Upper lobe of right lung (tissue), 1 donor: ENCODE measurements at regions not wholly inside any gene's neighbourhood (a gene's known extent, or its start where the extent isn't known, plus 50 kb on each side); places are given as distances from the start of the nearest gene placed in this dataset.

Source experiments
- ATAC-seq: fragments of 200-7000 bp; cut with Tn5 transposase; one replicate; pipeline ENCODE4 v1.9.1; 2020; ENCODE audit warnings: mild to moderate bottlenecking, moderate library complexity
- DNase-seq: peaks from one replicate; pipeline ENCODE4 v3.0.0-alpha.2; 2020
- H3K27ac ChIP-seq: fragments of 200-600 bp; one replicate; pipeline ENCODE4 v1.8.0; 2022
- H3K27me3 ChIP-seq: fragments of 200-600 bp; one replicate; pipeline ENCODE4 v1.8.0; 2022; ENCODE audit warnings: mild to moderate bottlenecking
- H3K36me3 ChIP-seq: fragments of 200-600 bp; one replicate; pipeline ENCODE4 v1.8.0; 2022
- H3K4me1 ChIP-seq: fragments of 200-600 bp; one replicate; pipeline ENCODE4 v1.8.0; 2022
- H3K4me3 ChIP-seq: fragments of 200-600 bp; one replicate; pipeline ENCODE4 v1.8.0; 2022; ENCODE audit warnings: mild to moderate bottlenecking
- H3K9me3 ChIP-seq: fragments of 200-600 bp; one replicate; pipeline ENCODE4 v1.8.0; 2022
- CTCF ChIP-seq: fragments of 200-600 bp; IDR thresholded peaks from one replicate; pipeline ENCODE4 v1.8.0; 2022; ENCODE audit warnings: antibody characterized with exemption
- intact Hi-C: fragments of 100-400 bp; cut with DNase I; formaldehyde crosslinking; loops from one replicate; pipeline ENCODE4 v1.11.0; 2022
- donor health status: DM: no; HTN: yes; CAD: no; lungs with severe emphysema.

DNA sequence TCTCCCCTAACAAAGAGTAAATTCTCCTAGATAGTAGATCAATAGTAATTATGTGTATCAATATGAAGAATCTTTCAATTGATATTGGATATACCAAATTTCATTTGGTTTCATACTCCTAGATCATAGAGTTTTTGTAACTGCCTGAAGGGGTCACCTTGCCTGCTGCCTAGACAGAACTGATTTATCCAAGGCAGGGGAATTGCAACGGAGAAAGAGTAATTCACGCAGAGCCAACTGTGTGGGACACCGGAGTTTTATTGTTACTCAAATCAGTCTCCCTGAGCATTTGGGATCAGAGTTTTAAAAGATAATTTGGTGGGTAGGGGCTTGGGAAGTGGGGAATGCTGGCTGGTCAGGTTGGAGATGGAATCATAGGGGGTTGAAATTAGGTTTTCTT, 92.2 kb upstream of the SLC8A1 start:
- TF ChIP-seq CTCF: no peak
- ATAC-seq (no peak), DNase-seq (no peak)
- no peak overlapping the region for H3K27ac ChIP-seq
- intact Hi-C loops: no loop called here
- H3K4me1 ChIP-seq: no peaks in the 10 kb centered on the region
- no peaks in the 10 kb centered on the region for H3K27me3 ChIP-seq
- H3K4me3 ChIP-seq: no peak overlapping the region
- no peaks in the 10 kb centered on the region for H3K9me3 ChIP-seq
- H3K36me3 ChIP-seq: no peaks in the 10 kb centered on the region

- H3K27ac ChIP-seq: no peak overlapping the region
- no peaks in the 10 kb centered on the region for H3K9me3 ChIP-seq
- no peak for DNase-seq
- no peaks in the 10 kb centered on the region for H3K4me1 ChIP-seq
- H3K36me3 ChIP-seq: no peaks in the 10 kb centered on the region
- H3K4me3 ChIP-seq: no peak overlapping the region
- no peak for TF ChIP-seq CTCF
- no peak for ATAC-seq
- no peaks in the 10 kb centered on the region for H3K27me3 ChIP-seq
- intact Hi-C loops: no loop called here
These were observed 93.8 kb upstream of the SLC8A1 start for GRCh38 chr2:40545645-40546044.

DNA sequence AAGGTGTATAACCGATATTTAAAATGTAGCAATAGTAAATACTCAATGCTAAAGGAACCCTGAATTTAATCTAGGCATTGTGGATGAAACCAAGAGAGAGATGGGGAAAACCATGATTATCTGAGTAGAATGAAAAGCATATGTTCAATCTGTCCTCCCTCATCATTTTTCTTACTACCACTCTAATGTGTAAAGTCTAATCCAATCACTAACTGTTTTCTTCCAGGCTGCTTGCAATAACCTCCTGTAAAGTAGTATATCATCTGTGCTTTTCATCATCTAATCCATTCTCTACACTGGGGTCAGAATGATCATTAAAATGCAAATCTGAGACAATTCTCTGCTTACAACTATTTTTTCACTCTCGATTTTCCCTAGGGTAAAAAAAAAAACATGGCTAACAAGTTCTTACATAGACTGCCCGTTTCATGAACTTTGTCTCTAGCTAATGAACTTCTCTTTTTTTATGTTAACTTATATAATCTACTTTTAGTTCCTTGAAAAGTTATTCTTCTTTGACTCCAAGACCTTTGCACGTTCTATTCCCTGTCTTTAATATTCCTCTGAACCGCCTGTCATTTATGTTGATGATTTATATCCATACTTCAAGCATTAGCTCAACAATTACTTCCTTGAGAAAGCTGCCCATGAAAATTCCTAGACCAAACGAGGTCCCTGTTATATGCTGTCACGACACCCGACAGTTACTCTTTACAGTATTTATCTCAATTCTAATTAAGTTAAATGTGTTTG, 94.7 kb upstream of the SLC8A1 start:
- DNase-seq (no peak), ATAC-seq (no peak)
- Histone ChIP-seq H3K4me3 (no peak overlapping the region), H3K27me3 (no peaks in the 10 kb centered on the region), H3K4me1 (no peaks in the 10 kb centered on the region), H3K9me3 (no peaks in the 10 kb centered on the region), H3K27ac (no peak overlapping the region), H3K36me3 (no peaks in the 10 kb centered on the region)
- intact Hi-C loops: no loop called here
- no peak for TF ChIP-seq CTCF

- intact Hi-C loops: no loop called here
- ATAC-seq (no peak), DNase-seq (no peak)
- no peaks in the 10 kb centered on the region for H3K27me3 ChIP-seq
- H3K4me3 ChIP-seq: no peak overlapping the region
- H3K27ac ChIP-seq: no peak overlapping the region
- H3K4me1 ChIP-seq: no peaks in the 10 kb centered on the region
- TF ChIP-seq CTCF: no peak
- H3K36me3 ChIP-seq: no peaks in the 10 kb centered on the region
- H3K9me3 ChIP-seq: no peaks in the 10 kb centered on the region
These were observed 96.6 kb upstream of the SLC8A1 start for GRCh38 chr2:40548521-40548920.

DNA sequence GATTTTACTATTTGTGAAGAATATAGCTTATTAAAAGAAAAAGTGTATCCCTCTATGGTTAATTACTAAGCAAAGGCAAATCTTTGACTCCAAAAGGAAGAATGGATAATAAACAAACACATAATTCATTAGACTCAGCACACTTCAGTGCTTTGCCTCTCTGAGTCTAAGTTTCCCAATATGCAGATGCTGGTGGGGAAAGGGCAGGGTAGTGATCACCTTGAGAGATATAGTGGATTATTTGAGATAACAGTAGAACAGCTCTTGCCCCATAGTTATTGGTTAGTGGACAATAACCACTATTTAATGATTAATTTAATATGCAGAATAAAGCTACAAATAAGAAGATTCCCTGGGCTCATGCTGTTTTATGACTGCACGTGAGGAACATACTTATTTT, 98.2 kb upstream of the SLC8A1 start:
- intact Hi-C loops: no loop called here
- Histone ChIP-seq H3K4me3 (no peak overlapping the region), H3K9me3 (no peaks in the 10 kb centered on the region), H3K27ac (no peak overlapping the region), H3K36me3 (no peaks in the 10 kb centered on the region), H3K27me3 (no peaks in the 10 kb centered on the region), H3K4me1 (no peaks in the 10 kb centered on the region)
- no peak for ATAC-seq
- no peak for TF ChIP-seq CTCF
- no peak for DNase-seq

DNA sequence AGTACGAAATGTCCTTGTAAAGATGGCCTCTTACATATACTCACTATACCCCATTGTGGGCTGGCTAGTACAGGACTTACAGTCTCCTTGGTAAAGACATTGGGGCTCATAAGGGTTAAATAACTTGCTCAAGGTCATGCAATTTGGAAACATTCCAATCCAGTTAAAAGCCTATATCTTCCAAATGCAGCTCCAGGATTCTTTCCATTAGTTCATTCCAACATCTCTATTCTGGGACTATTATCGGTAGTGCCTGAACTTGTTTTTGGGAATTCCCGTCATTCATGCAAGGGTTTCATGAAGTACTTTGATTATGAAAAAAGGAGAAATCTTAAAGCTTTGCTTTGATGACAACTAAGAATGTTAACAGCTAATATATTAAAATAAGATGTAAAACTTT, 99.2 kb upstream of the SLC8A1 start:
- TF ChIP-seq CTCF: no peak

More for the DNA sequence above, 99.2 kb upstream of the SLC8A1 start:
- DNase-seq (no peak), ATAC-seq (no peak)
- Histone ChIP-seq H3K4me3 (no peak overlapping the region), H3K4me1 (no peaks in the 10 kb centered on the region), H3K36me3 (no peaks in the 10 kb centered on the region), H3K9me3 (no peaks in the 10 kb centered on the region), H3K27me3 (no peaks in the 10 kb centered on the region), H3K27ac (no peak overlapping the region)
- intact Hi-C loops: no loop called here
